ENCODE measurements at regions not wholly inside any gene's neighbourhood (a gene's known extent, or its start where the extent isn't known, plus 50 kb on each side); places are given as distances from the start of the nearest gene placed in this dataset.

GRCh38 chr6:47147175-47147727, 105.1 kb upstream of the ADGRF1 start:
- Histone ChIP-seq H3K4me3 (no peak overlapping the region), H3K27me3 (no peaks in the 10 kb centered on the region), H3K4me1 (peaks cover 4 to 14% of the 10 kb centered on the region in 2 donors), H3K36me3 (no peaks in the 10 kb centered on the region), H3K9me3 (no peaks in the 10 kb centered on the region), H3K27ac (no peak overlapping the region)
- ATAC-seq (peak; percentile 54), DNase-seq (no peak)
- intact Hi-C loops (cut with DNase I) = no loop called here
- TF ChIP-seq CTCF (IDR thresholded peaks at IDR 0.05) = no peak

- no peak for DNase-seq
- no peaks in the 10 kb centered on the region for H3K36me3 ChIP-seq
- peaks cover 4 to 14% of the 10 kb centered on the region in 2 donors for H3K4me1 ChIP-seq
- TF ChIP-seq CTCF (IDR thresholded peaks at IDR 0.05) = no peak
- H3K4me3 ChIP-seq = no peak overlapping the region
- H3K9me3 ChIP-seq = no peaks in the 10 kb centered on the region
- peak; percentile 18 for ATAC-seq
- no peak overlapping the region for H3K27ac ChIP-seq
- H3K27me3 ChIP-seq = no peaks in the 10 kb centered on the region
- intact Hi-C loops (cut with DNase I) = no loop called here
Measured at GRCh38 chr6:47146431-47147174, 104.5 kb upstream of the ADGRF1 start.

GRCh38 chr6:47145212-47145611, 103.1 kb upstream of the ADGRF1 start:
- no peak overlapping the region for H3K4me3 ChIP-seq
- H3K36me3 ChIP-seq = no peaks in the 10 kb centered on the region
- peaks cover 4 to 14% of the 10 kb centered on the region in 2 donors for H3K4me1 ChIP-seq
- ATAC-seq = no peak
- H3K27ac ChIP-seq = no peak overlapping the region
- no peaks in the 10 kb centered on the region for H3K27me3 ChIP-seq
- intact Hi-C loops (cut with DNase I) = no loop called here
- no peak for DNase-seq
- H3K9me3 ChIP-seq = no peaks in the 10 kb centered on the region
- no peak for TF ChIP-seq CTCF (IDR thresholded peaks at IDR 0.05)

- no peak for TF ChIP-seq CTCF (IDR thresholded peaks at IDR 0.05)
- H3K36me3 ChIP-seq = no peaks in the 10 kb centered on the region
- H3K4me1 ChIP-seq = peaks cover 4 to 14% of the 10 kb centered on the region in 2 donors
- no peak overlapping the region for H3K4me3 ChIP-seq
- intact Hi-C loops (cut with DNase I) = no loop called here
- no peaks in the 10 kb centered on the region for H3K9me3 ChIP-seq
- H3K27me3 ChIP-seq = no peaks in the 10 kb centered on the region
- DNase-seq (no peak), ATAC-seq (peak; percentile 27)
- H3K27ac ChIP-seq = no peak overlapping the region
Measured at GRCh38 chr6:47144306-47144705, 102.2 kb upstream of the ADGRF1 start.

GRCh38 chr6:47141963-47142362, 99.8 kb upstream of the ADGRF1 start:
- TF ChIP-seq CTCF (IDR thresholded peaks at IDR 0.05) = no peak
- intact Hi-C loops (cut with DNase I) = no loop called here
- DNase-seq (no peak), ATAC-seq (no peak)
- no peak overlapping the region for H3K4me3 ChIP-seq
- H3K9me3 ChIP-seq = no peaks in the 10 kb centered on the region
- H3K36me3 ChIP-seq = no peaks in the 10 kb centered on the region
- H3K27me3 ChIP-seq = no peaks in the 10 kb centered on the region
- H3K27ac ChIP-seq = no peak overlapping the region
- peaks cover 3 to 7% of the 10 kb centered on the region in 2 donors for H3K4me1 ChIP-seq

Data from left lung (tissue), 4 donors.